ENCODE measurements at regions not wholly inside any gene's neighbourhood (a gene's known extent, or its start where the extent isn't known, plus 50 kb on each side); places are given as distances from the start of the nearest gene placed in this dataset.
"Not testable (repeated sequence)": the region's sequence is repeated elsewhere in the genome, so short reads cannot be mapped to it uniquely, and the experiment has no call there.

DNA sequence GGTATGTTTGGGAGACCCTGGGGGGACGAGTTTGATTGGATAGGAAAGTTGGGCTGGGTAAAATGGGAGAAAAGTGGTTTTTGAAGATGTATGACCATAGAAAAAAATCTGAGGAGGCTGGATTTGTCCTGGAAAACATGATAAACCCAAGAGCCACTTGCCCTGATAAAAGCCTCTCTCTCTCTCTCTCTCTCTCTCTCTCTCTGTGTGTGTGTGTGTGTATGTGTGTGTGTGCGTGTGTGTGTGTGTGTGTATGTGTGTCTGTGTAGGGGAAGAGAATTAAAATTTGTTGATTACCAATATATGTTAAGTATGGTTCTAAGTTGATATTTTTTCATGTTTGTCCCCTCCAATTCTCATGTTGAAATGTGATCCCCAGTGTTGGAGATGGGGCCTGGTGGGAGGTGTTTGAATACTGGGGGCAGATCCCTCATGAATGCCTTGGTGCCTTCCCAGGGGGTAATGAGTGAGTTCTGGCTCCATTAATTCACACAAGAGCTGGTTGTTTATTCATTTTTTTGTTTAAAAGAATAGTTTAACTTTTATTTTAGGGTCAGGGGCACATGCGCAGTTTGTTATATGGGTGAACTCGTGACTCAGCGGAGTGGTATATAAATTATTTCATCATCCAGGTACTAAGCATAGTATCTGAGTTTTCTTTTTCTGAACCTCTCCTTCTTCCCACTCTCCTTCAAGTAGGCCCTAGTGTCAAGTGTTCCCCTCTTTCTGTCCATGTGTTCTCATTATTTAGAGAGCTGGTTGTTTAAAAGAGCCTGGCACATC lies 208.8 kb downstream of the TFAP2B start:
- Histone ChIP-seq H3K27me3 (ENCODE audit: control insufficient read depth in 1 of 2, insufficient read depth in 2 of 2, low read length in 2 of 2) (no peaks in the 10 kb centered on the region), H3K36me3 (ENCODE audit: insufficient read depth, low read length) (no peaks in the 10 kb centered on the region), H3K9ac (ENCODE audit: low read length) (no peak overlapping the region), H3K27ac (ENCODE audit: low read depth, low read length) (no peak overlapping the region), H3K4me1 (ENCODE audit: insufficient read depth, low read length) (no peaks in the 10 kb centered on the region), H3K4me3 (ENCODE audit: low read depth in 1 of 2, low read length in 2 of 2) (no peak overlapping the region), H3K9me3 (ENCODE audit: low read length) (no peaks in the 10 kb centered on the region)

DNA sequence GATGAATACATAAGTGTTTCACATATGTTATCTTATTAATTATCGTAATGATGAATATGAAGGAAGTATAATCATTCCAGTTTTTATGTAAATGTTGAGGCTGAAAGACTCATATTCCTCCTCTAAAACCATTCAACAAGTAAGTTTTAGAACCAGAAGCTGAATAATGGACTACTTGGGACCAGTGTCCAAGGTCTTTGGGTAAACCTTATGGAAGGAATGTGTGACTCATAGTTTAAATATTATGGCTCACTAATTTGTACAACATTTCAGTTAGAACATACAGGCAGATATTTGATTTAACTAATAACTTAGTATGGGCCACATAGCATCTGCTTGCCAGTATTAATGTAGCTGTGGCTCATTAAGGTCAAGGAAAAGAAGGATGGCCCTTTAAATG lies 209.6 kb downstream of the TFAP2B start:
- H3K36me3 ChIP-seq (ENCODE audit: insufficient read depth, low read length): no peaks in the 10 kb centered on the region
- no peaks in the 10 kb centered on the region for H3K9me3 ChIP-seq (ENCODE audit: low read length)
- H3K9ac ChIP-seq (ENCODE audit: low read length): no peak overlapping the region
- H3K4me3 ChIP-seq (ENCODE audit: low read depth in 1 of 2, low read length in 2 of 2): no peak overlapping the region
- H3K4me1 ChIP-seq (ENCODE audit: insufficient read depth, low read length): no peaks in the 10 kb centered on the region
- no peak overlapping the region for H3K27ac ChIP-seq (ENCODE audit: low read depth, low read length)
- no peaks in the 10 kb centered on the region for H3K27me3 ChIP-seq (ENCODE audit: control insufficient read depth in 1 of 2, insufficient read depth in 2 of 2, low read length in 2 of 2)

DNA sequence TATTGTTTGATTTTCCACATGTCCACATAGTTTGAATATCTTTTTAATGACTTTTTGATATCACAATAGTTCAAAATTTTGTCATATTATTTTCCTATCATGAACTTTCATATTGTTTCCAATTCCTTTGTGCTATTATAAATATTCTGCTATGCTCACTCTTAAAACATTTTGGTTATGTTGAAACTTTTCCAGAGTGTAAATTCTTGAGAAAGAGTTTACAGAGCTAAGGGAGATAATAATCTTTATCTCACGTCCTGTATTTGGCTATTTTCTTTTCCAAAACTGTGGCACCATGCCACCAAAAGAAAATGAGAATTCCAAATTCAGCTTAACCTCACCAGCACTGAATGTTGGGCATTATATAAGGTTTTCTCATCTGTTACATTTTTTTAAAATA lies 210.9 kb downstream of the TFAP2B start:
- Histone ChIP-seq H3K36me3 (ENCODE audit: insufficient read depth, low read length) (no peaks in the 10 kb centered on the region), H3K4me1 (ENCODE audit: insufficient read depth, low read length) (no peaks in the 10 kb centered on the region), H3K27ac (ENCODE audit: low read depth, low read length) (no peak overlapping the region), H3K9ac (ENCODE audit: low read length) (no peak overlapping the region), H3K27me3 (ENCODE audit: control insufficient read depth in 1 of 2, insufficient read depth in 2 of 2, low read length in 2 of 2) (no peaks in the 10 kb centered on the region), H3K9me3 (ENCODE audit: low read length) (no peaks in the 10 kb centered on the region), H3K4me3 (ENCODE audit: low read depth in 1 of 2, low read length in 2 of 2) (no peak overlapping the region)

DNA sequence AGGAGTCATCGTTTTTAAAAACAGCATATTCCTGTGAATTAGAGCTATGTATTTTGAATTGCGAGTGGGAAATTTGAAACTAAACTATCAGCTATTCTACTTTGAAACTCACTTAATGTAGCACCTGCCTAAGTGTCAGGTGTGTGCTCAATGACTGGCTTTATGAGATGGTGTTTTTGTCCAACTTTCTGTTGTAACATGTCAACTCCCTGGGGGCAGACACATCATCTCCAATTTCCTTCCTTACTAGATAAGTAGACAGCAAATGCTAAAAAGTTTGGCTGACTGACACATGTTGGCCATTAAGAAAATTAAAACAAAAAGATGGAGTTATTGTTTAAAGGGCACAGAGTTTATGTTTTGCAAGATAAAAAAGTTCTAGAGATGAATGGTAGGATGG lies 226.9 kb downstream of the TFAP2B start:
- H3K4me3 ChIP-seq (ENCODE audit: low read depth in 1 of 2, low read length in 2 of 2): no peak overlapping the region
- no peaks in the 10 kb centered on the region for H3K36me3 ChIP-seq (ENCODE audit: insufficient read depth, low read length)
- H3K27me3 ChIP-seq (ENCODE audit: control insufficient read depth in 1 of 2, insufficient read depth in 2 of 2, low read length in 2 of 2): no peaks in the 10 kb centered on the region
- no peak overlapping the region for H3K27ac ChIP-seq (ENCODE audit: low read depth, low read length)
- H3K9me3 ChIP-seq (ENCODE audit: low read length): no peaks in the 10 kb centered on the region
- H3K4me1 ChIP-seq (ENCODE audit: insufficient read depth, low read length): no peaks in the 10 kb centered on the region
- H3K9ac ChIP-seq (ENCODE audit: low read length): no peak overlapping the region

DNA sequence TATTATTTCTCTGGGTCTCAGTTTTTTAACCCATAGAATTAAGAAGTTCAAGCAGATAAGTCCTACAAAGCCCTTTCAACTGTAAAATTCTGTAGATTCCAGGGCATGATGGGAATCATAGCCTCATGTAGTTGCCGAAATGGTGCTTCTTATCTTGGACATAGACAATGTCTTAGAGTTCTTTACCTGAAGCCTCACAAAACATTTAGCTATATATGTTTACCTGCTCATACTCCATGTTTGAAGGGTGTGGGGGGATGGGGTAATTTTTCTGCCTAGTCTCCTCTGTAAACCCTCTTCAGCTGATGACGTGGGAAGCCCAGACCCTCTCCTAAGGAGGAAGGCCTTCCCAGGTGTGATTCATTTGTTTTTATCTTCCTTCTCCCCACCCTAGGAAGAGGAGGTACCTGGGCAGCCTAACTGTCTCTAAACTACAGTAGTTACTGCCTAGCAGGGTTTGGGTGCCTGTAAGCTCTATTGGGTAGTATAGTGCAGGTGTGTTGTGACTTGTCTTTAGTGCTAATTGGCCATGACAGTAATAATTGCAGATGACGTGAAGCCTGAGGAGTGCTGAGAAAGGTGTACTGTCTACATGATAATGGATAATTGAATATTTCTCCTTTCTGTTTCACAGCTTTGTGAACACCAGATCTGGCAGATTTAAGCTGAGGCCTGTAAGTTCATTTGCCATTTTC lies 230.8 kb downstream of the TFAP2B start:
- H3K4me3 ChIP-seq (ENCODE audit: low read depth in 1 of 2, low read length in 2 of 2): no peak overlapping the region
- H3K36me3 ChIP-seq (ENCODE audit: insufficient read depth, low read length): no peaks in the 10 kb centered on the region
- no peak overlapping the region for H3K9ac ChIP-seq (ENCODE audit: low read length)
- H3K27ac ChIP-seq (ENCODE audit: low read depth, low read length): no peak overlapping the region
- no peaks in the 10 kb centered on the region for H3K27me3 ChIP-seq (ENCODE audit: control insufficient read depth in 1 of 2, insufficient read depth in 2 of 2, low read length in 2 of 2)
- H3K9me3 ChIP-seq (ENCODE audit: low read length): no peaks in the 10 kb centered on the region
- no peaks in the 10 kb centered on the region for H3K4me1 ChIP-seq (ENCODE audit: insufficient read depth, low read length)

DNA sequence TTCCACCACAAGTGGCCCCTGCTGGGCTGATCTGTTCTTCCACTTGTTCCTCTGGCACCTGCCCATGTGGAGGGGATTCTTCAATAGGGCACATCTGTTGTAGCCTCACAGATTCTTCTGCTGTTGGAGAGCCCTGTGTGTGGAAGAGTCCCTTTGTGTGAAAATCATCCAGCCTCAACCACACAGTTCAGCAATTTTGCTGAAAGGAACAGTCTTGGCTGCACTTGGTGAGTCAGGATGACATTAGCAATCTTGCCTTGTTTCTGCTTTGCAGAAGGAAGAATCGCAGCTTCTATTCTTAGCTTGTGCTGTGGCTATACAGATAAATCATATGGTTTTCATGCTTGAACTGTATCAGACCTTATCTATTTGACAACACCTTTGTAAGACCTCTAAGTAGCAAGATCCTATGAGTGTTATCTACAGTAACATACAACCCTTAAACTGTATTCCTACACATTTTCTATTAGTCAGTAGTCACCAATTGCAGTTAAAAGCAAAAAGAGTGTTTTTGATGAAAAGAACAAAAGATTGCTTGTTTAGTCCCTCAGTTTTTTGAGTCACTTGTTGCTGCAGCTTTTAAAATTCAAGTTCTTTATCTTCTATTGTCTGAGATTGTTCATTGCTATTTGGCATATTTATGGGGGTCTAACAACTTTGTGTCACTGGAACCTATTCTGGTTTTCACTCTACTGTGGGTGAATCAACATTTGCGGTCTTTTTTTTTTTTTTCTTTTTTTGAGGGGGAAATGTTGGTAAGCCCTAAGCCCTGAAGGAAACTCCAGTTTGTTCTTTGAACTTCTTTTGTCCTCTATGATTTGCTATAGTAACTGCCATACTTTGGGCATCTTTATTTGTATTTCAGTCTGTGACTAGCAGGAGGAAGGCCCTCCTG lies 231.6 kb downstream of the TFAP2B start:
- Histone ChIP-seq H3K9me3 (ENCODE audit: low read length) (no peaks in the 10 kb centered on the region), H3K4me3 (ENCODE audit: low read depth in 1 of 2, low read length in 2 of 2) (no peak overlapping the region), H3K4me1 (ENCODE audit: insufficient read depth, low read length) (no peaks in the 10 kb centered on the region), H3K9ac (ENCODE audit: low read length) (no peak overlapping the region), H3K27ac (ENCODE audit: low read depth, low read length) (no peak overlapping the region), H3K36me3 (ENCODE audit: insufficient read depth, low read length) (no peaks in the 10 kb centered on the region), H3K27me3 (ENCODE audit: control insufficient read depth in 1 of 2, insufficient read depth in 2 of 2, low read length in 2 of 2) (no peaks in the 10 kb centered on the region)

DNA sequence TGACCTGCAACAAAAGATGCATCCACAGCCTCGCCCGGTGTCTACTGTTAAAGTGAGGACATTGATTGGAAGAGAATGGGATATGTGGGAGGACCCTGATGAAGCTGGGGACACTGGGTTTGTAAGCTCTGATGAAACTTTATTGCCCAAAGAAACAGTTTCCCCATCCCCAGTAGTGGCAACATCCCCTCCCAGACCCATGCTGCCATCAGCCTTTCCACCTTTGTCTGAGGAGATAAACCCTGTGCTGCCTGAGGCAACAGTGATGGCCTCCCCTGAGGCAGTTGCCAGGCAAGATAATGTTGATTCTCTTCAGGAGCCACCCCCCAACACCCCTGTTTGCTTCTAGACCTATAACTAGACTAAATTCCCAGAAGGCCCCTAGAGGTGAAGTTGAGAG lies 234.0 kb downstream of the TFAP2B start:
- not testable (repeated sequence) for H3K4me3 ChIP-seq (ENCODE audit: low read depth in 1 of 2, low read length in 2 of 2); H3K27ac ChIP-seq (ENCODE audit: low read depth, low read length); H3K9me3 ChIP-seq (ENCODE audit: low read length); H3K9ac ChIP-seq (ENCODE audit: low read length); H3K27me3 ChIP-seq (ENCODE audit: control insufficient read depth in 1 of 2, insufficient read depth in 2 of 2, low read length in 2 of 2); H3K4me1 ChIP-seq (ENCODE audit: insufficient read depth, low read length); H3K36me3 ChIP-seq (ENCODE audit: insufficient read depth, low read length)

DNA sequence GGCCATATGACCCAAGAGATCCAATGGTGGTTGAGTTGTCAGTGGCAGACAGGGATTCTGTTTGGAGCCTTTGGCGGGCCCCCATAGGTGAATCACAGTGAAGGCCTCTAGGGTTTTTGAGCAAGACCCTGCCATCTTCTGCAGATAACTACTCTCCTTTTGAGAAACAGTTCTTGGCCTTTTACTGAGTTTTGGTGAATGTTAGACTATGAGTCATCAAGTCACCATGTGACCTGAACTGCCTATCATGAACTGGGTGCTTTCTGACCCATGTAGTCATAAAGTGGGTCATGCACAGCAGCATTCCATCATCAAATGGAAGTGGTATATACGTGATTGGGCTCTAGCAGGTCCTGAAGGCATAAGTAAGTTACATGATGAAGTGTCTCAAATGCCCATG lies 236.6 kb downstream of the TFAP2B start:
- not testable (repeated sequence) for H3K9me3 ChIP-seq (ENCODE audit: low read length); H3K4me3 ChIP-seq (ENCODE audit: low read depth in 1 of 2, low read length in 2 of 2); H3K4me1 ChIP-seq (ENCODE audit: insufficient read depth, low read length); H3K36me3 ChIP-seq (ENCODE audit: insufficient read depth, low read length); H3K9ac ChIP-seq (ENCODE audit: low read length); H3K27ac ChIP-seq (ENCODE audit: low read depth, low read length); H3K27me3 ChIP-seq (ENCODE audit: control insufficient read depth in 1 of 2, insufficient read depth in 2 of 2, low read length in 2 of 2)

DNA sequence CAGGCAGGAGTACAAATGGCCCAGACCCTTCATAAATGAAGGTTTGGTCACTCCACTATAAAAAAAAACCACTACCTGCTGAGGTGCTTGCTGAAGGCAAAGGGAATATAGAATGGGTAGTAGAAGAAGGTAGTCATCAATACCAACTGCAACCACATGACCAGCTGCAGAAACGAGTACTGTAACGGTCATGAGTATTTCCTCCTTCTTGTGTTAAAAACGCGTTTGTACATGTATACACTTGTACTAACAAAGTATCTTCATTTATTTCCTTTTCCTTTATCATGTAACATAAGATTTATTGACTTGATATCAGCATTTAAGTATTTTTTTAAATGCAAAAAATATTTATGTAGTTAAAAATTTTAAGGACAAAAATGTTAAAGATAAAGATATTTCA lies 238.6 kb downstream of the TFAP2B start:
- Histone ChIP-seq H3K9ac (ENCODE audit: low read length) (no peak overlapping the region), H3K9me3 (ENCODE audit: low read length) (no peaks in the 10 kb centered on the region), H3K27me3 (ENCODE audit: control insufficient read depth in 1 of 2, insufficient read depth in 2 of 2, low read length in 2 of 2) (no peaks in the 10 kb centered on the region), H3K4me1 (ENCODE audit: insufficient read depth, low read length) (no peaks in the 10 kb centered on the region), H3K4me3 (ENCODE audit: low read depth in 1 of 2, low read length in 2 of 2) (no peak overlapping the region), H3K36me3 (ENCODE audit: insufficient read depth, low read length) (no peaks in the 10 kb centered on the region), H3K27ac (ENCODE audit: low read depth, low read length) (no peak overlapping the region)

DNA sequence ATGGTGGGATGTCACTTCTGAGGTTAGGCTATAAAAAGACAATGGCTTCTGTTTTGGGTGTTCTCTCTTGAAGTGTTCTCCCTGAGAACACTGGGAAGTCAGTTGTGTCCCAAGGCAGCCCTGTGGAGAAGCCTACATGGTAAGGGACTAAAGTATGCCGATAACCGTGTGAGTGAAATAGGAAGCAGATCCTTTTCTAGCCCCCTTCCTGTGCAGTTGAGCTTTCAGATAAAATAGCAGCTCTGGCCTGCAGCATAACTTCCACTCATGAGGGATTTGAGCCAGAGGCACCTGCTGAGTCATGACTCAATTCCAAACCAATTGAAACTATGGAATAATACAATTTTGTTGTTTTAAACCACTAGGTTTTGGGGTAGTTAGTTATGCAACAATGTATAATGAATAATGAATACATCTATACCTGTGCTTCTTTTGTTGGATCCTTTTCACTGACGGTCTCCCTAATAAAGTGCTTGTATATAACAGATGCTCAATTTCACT lies 241.6 kb downstream of the TFAP2B start:
- no peak overlapping the region for H3K4me3 ChIP-seq (ENCODE audit: low read depth in 1 of 2, low read length in 2 of 2)
- H3K27ac ChIP-seq (ENCODE audit: low read depth, low read length): no peak overlapping the region
- H3K4me1 ChIP-seq (ENCODE audit: insufficient read depth, low read length): no peaks in the 10 kb centered on the region
- no peaks in the 10 kb centered on the region for H3K9me3 ChIP-seq (ENCODE audit: low read length)
- no peaks in the 10 kb centered on the region for H3K36me3 ChIP-seq (ENCODE audit: insufficient read depth, low read length)
- H3K27me3 ChIP-seq (ENCODE audit: control insufficient read depth in 1 of 2, insufficient read depth in 2 of 2, low read length in 2 of 2): no peaks in the 10 kb centered on the region
- no peak overlapping the region for H3K9ac ChIP-seq (ENCODE audit: low read length)

DNA sequence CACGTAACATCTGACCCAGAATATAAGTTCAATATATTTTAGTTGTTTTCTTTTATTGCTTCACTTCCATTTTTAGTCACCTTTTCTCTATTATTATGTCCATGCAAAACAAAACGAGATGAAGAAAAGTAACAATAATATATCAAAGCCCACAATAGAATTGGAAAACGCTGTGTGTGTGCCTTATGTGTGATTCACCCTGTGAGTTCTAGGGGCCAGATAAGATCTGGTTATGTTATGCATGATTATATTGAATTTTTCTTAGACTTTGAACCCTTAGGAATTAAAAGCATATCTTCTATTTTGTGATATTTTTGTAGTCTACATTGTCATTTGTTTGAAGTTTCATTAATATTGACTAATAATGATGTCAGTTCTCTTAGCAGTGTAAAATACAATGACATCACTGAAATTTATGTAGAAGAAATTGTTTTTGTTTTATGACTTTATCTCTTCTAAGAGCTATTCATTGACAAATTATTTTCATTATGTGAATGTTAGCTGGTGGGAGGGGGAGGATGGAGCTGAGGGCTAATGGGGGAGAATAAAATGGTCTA lies 243.6 kb downstream of the TFAP2B start:
- H3K4me1 ChIP-seq (ENCODE audit: insufficient read depth, low read length): no peaks in the 10 kb centered on the region
- H3K27ac ChIP-seq (ENCODE audit: low read depth, low read length): no peak overlapping the region
- H3K9ac ChIP-seq (ENCODE audit: low read length): no peak overlapping the region
- H3K27me3 ChIP-seq (ENCODE audit: control insufficient read depth in 1 of 2, insufficient read depth in 2 of 2, low read length in 2 of 2): no peaks in the 10 kb centered on the region
- no peak overlapping the region for H3K4me3 ChIP-seq (ENCODE audit: low read depth in 1 of 2, low read length in 2 of 2)
- no peaks in the 10 kb centered on the region for H3K36me3 ChIP-seq (ENCODE audit: insufficient read depth, low read length)
- H3K9me3 ChIP-seq (ENCODE audit: low read length): no peaks in the 10 kb centered on the region

Data from muscle layer of colon (tissue), 2 donors.